Inflammatory macrophage treated with lipopolysaccharide for 1 hour (primary cell): ENCODE measurements at regions not wholly inside any gene's neighbourhood (a gene's known extent, or its start where the extent isn't known, plus 50 kb on each side); places are given as distances from the start of the nearest gene placed in this dataset.
"Not testable (repeated sequence)": the region's sequence is repeated elsewhere in the genome, so short reads cannot be mapped to it uniquely, and the experiment has no call there.

Experiments used
- DNase-seq, 2 donors: peaks; one replicate each; pipeline ENCODE4 v3.0.0-alpha.2; 2020 to 2022

DNA sequence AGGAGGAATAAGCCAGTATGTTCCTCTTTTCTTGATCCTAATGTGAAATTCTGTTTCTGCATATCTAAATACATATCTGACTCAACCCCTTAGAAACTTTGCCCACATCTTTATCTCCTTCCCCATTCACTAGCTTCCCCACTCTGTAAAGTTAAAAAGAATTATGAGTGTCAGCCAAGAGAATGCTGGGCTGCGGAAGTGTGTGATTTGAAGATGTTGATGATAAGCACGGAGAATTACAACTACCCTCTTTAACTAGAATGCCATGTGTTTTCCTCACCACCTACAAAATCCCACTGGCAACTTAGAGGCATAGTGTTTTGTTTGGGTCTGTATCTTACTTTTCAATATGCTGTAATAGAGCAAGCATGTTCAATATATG is 490.4 kb upstream of the FANCL start:
- peak; percentile 52 to 64 for DNase-seq

GRCh38 chr2:58730764-58731487 is 489.8 kb upstream of the FANCL start:
- no peak for DNase-seq

- peak in 1 of 2 donors; percentile 4 for DNase-seq
These were observed 487.0 kb upstream of the FANCL start for GRCh38 chr2:58727981-58728656.

DNA sequence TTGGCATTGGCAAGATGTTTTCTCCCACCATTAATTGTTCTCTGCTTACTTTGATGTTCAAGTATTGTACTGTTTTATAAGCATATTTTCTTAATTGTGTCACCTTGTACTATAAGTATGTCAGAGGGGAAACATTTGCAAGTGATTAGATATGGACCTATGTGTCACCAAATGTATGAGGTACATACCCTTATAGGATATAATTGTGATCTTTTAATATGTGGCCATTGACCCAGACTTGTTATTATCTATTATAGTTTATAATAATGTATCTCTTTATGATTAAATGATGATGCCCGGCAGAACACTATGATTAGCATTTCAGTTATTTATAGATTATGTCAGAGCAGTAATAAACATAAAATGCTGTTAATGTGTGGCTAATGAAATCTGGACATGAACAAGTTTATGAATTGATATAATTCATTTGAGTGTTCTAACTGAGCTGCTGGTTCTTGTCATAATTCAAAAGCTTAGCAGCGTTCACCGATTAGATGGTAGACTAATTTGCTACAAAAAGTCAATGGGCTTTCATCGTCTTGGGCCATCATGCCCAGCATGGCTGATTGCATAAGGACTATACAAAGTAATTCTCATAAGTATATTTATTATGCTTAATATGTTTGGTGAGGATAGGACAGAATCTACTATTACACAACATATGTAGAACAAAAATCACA is 480.9 kb upstream of the FANCL start:
- DNase-seq, result no peak

DNA sequence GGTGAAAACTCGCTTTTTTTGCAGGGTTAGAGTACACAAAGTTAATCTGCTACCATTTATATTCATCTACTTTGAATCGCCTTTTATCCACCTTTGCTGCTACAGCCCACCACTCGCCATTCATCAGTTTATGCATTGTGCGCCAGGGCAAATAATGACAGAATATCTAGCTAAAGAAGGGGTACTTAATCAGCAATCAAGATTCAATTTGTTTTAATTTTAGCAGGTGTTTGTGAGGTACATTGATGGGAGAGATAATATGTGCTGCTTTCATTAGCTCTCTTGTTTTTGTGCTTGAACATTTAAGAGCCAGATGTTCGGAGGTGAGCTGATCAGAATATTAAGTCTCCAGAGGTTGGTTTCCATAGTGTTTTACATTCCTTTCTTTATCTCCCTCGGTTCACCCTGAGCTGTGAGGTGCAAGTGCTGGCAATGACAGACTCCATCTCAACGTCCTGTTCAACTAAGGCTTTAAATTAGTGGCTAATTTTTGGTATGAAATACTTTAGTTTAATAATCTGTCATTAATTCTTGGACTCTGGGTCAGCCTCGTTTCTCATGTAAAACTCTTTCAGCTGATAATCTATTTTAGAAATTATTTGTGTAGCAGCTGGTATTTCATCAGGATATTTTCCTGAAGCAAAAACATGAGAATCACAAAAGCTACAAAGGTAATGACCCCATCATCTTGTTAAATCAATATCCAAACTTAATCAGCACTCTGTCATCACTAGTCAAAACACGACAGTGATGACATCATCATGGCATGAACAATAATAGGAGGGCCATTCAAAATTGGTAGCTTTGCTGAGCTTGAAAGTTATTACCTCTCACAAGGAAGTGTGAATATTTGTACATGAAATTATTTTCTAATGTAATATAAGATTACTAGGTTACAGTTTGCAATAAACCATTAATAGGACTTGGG is 479.9 kb upstream of the FANCL start:
- DNase-seq, result no peak

DNA sequence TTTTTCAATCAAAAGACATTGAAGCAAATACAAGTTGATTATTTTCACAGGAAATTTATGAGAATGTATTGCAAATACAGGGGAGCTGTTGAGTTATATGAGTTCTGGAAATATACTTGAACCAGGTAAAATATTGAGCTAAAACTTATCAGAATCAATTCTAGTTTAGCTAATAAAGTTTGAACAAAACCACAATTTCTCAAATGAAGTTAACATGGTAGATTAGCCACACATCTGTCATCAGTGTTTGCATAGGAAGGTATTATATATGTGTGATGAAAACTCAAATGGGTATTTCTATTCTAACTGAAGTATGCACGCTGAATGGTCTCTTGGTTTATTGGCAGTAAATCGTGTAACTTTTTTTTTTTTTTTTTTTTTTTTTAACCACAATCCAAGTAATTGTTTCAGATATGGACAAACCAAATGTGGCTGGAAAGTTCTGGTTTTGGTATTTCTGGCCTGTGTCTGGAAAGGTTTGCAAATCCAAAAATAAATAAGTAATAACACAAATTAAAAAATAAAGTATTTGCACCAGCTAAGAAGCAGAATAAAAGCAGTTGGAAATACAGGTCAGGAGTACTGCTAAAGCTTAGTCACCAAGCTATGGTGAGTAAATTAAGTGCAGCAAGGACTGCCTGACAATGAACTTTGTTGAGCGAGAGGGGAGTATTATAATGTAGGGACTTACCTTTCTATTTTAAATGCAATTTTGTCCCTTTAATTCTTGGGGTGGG is 479.1 kb upstream of the FANCL start:
- DNase-seq, result no peak

GRCh38 chr2:58715344-58715743 is 474.2 kb upstream of the FANCL start:
- no peak for DNase-seq

- DNase-seq, result no peak
These were observed 473.1 kb upstream of the FANCL start for GRCh38 chr2:58714238-58714637.

- no peak for DNase-seq
These were observed 469.7 kb upstream of the FANCL start for GRCh38 chr2:58710795-58711279.

- DNase-seq, result no peak
These were observed 468.7 kb upstream of the FANCL start for GRCh38 chr2:58709687-58710354.

- DNase-seq, result no peak
These were observed 468.1 kb upstream of the FANCL start for GRCh38 chr2:58709274-58709673.

- no peak for DNase-seq
These were observed 467.4 kb upstream of the FANCL start for GRCh38 chr2:58708565-58708964.

GRCh38 chr2:58702302-58702885 is 461.3 kb upstream of the FANCL start:
- peak; percentile 35 to 74 for DNase-seq

- peak in 1 of 2 donors; percentile 20 for DNase-seq
These were observed 460.7 kb upstream of the FANCL start for GRCh38 chr2:58701688-58702301.

DNA sequence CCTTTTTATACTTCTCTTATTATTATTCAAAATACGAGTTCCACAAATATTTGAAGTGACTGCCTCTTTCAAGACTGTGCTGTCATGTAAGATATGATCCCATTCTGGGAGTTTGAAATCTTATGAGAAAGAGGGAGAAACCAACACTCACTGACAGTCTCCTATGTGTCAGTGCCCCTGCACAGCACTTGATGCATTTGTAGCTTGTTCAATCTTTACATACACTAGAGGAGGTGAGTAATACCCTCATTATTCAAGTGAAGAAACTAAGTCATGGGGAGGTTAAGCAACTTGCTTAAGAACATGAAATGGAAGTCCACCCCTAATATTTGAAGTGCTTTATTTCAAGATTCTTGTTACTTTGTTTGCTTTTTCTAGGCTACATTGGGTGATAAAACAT is 459.5 kb upstream of the FANCL start:
- peak; percentile 10 to 43 for DNase-seq

DNA sequence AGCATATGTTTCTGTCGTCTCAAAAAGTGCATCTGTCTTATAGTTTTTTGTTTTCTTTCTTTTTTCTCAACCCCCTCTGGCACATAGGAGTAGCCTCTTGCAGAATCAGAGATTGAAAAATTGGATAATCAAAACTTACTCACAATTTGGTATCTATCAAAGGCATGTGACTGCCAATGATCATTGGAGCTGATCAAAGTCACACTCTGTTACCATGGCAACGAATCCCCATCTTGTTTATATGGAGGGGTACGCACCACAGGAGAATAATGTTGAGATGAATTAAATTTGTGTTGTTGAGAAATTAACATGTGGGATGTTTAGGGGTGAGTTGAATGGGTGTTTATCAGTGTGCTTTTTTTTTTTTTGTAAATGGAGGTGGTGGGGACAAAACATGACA is 458.3 kb upstream of the FANCL start:
- no peak for DNase-seq

- DNase-seq, result peak; percentile 79 to 80
These were observed 457.5 kb upstream of the FANCL start for GRCh38 chr2:58698620-58699019.

DNA sequence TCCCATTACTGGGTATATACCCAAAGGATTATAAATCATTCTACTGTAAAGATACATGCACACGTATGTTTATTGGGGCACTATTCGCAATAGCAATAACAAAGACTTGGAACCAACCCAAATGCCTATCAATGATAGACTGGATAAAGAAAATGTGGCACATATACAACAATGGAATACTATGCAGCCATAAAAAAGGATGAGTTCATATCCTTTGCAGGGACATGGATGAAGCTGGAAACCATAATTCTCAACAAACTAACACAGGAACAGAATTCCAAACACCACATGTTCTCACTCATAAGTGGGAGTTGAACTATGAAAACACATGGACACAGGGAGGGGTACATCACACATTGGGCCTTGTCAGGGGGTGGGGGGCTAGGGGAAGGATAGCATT is 453.0 kb upstream of the FANCL start:
- not testable (repeated sequence) for DNase-seq

- peak; percentile 44 to 49 for DNase-seq
These were observed 449.9 kb upstream of the FANCL start for GRCh38 chr2:58691041-58691440.

DNA sequence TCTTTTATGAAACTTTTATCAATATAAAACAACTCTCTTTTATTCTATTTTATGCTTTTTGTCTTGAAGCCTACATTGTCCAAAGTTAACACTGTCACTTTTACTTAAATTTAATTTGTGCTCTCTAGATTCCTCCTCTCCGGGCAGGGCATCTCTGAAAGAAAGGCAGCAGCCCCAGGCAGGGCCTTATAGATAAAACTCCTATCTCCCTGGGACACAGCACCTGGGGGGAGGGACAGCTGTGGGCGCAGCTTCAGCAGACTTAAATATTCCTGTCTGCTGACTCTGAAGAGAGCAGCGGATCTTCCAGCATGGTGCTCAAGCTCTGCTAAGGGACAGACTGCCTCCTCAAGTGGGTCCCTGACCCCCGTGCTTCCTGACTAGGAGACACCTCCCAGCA is 447.7 kb upstream of the FANCL start:
- no peak for DNase-seq

DNA sequence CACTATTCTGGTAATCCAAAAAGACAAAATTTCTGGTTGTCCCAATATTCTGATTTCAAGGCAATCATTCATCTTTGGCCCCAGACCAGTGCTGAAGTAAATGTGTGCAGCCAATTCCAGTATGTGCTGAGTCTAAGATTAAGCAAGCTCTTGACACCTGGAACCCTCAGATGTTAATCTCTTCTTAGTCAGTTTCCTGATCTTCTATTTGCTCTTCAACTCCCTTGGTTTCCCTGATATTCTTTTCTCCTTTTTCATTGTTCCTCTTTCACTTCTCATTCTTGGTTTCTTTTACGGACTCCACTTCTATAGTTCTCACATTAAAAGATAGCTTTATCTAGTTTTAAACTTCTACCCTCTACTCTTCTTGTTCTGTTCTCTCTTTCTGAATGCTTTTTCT is 445.7 kb upstream of the FANCL start:
- peak in 1 of 2 donors; percentile 24 for DNase-seq
